ENCODE measurements at regions not wholly inside any gene's neighbourhood (a gene's known extent, or its start where the extent isn't known, plus 50 kb on each side); places are given as distances from the start of the nearest gene placed in this dataset.

DNA sequence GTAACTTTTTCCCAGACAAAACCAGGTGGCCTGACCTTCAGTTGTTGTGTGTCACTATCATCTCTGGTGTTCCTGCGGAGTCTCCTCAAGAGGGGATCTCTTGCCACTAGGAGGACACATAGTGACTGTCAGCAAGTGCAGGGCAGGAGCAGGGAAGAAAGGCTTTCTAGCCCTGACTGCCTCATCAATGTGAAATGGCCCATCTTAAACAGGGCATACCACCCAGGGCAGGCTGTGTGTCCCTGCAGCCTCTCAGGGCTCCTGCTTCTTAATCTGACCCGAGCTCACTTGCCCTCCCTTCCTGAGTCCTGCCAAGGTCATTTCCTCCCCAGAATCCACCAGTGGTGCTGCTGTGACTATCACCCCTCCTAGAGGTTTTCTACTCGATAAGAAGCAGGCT, 57.4 kb upstream of the SIMC1 start:
- ATAC-seq = no peak
- TF ChIP-seq, protein P1, sequence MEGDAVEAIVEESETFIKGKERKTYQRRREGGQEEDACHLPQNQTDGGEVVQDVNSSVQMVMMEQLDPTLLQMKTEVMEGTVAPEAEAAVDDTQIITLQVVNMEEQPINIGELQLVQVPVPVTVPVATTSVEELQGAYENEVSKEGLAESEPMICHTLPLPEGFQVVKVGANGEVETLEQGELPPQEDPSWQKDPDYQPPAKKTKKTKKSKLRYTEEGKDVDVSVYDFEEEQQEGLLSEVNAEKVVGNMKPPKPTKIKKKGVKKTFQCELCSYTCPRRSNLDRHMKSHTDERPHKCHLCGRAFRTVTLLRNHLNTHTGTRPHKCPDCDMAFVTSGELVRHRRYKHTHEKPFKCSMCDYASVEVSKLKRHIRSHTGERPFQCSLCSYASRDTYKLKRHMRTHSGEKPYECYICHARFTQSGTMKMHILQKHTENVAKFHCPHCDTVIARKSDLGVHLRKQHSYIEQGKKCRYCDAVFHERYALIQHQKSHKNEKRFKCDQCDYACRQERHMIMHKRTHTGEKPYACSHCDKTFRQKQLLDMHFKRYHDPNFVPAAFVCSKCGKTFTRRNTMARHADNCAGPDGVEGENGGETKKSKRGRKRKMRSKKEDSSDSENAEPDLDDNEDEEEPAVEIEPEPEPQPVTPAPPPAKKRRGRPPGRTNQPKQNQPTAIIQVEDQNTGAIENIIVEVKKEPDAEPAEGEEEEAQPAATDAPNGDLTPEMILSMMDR (IDR thresholded peaks at IDR 0.05) = no peak

DNA sequence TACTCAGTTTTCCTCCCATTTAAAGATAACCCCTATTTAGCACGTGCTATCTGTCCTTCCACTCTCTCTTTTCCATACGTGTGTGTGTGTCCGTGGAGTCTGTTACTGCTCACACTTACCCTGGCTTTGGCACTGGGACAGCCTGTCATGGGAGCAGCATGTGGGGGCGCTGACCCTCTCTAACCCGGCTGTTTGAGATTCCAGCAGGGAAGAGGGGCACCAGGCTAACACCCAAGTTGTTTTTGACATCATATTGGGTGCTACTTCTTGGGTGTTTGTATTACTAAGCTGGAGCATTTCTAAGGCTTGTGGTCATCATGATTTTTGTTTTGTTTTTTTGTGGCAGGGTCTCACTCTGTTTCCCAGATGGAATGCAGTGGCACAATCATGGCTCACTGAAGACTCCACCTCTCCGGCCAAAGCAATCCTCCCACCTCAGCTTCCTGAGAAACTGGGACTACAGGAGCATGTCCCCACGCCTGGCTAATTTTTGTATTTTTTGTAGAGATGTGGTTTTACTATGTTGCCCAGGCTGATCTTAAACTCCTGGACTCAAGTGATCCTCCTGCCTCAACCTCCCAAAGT, 56.9 kb upstream of the SIMC1 start:
- Histone ChIP-seq H3K4me1 (ENCODE audit: low read depth) (no peaks in the 10 kb centered on the region), H3K9me3 (no peaks in the 10 kb centered on the region), H3K36me3 (ENCODE audit: low read depth) (no peaks in the 10 kb centered on the region), H3K4me3 (no peak overlapping the region)
- DNase-seq (no peak), ATAC-seq (no peak)
- intact Hi-C loops (cut with DNase I, micrococcal nuclease) = no loop called here
- TF ChIP-seq, protein P1 (IDR thresholded peaks at IDR 0.05) = no peak

More for the DNA sequence above, 57.4 kb upstream of the SIMC1 start:
- Histone ChIP-seq H3K9me3 (no peaks in the 10 kb centered on the region), H3K4me1 (ENCODE audit: low read depth) (no peaks in the 10 kb centered on the region), H3K4me3 (no peak overlapping the region), H3K36me3 (ENCODE audit: low read depth) (no peaks in the 10 kb centered on the region)
- no peak for DNase-seq
- intact Hi-C loops (cut with DNase I, micrococcal nuclease) = no loop called here

DNA sequence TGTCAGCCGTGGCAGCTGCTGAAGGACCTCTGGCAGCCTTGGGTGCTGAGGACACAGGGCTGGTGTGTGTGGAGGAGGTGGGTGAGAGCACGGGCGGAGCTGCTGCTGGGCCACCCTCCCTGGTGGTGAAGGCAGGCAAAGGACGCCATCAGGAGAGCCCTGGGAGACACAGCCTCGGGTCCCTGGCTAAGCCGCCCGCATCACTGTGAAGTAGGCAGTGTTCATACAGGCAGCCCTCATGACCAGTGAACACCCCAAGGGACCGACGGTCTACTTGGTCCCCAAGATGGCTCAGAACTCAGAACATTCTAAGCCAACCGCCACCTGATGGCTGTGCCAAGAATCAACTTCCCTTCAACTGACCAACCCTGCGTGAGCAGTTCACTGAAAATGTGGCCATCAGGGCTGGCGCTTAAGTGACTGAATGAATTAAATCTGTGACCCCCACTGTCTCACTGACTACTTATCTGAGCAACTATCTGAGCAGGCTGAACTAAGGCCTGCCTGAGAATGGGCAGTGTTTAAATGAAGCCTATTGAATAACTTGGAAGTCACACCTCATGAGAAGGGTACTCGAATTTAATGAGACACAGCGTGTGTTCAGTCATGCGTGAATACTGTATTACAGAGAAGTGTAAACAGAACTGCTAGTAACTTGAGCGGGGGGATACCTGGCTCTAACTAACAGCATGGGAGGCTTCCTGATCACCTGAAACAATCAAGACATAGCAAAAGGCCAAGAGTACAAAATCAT, 54.7 kb upstream of the SIMC1 start:
- TF ChIP-seq, protein P1 (IDR thresholded peaks at IDR 0.05) = no peak
- no peaks in the 10 kb centered on the region for H3K36me3 ChIP-seq (ENCODE audit: low read depth)
- no peak overlapping the region for H3K4me3 ChIP-seq

DNA sequence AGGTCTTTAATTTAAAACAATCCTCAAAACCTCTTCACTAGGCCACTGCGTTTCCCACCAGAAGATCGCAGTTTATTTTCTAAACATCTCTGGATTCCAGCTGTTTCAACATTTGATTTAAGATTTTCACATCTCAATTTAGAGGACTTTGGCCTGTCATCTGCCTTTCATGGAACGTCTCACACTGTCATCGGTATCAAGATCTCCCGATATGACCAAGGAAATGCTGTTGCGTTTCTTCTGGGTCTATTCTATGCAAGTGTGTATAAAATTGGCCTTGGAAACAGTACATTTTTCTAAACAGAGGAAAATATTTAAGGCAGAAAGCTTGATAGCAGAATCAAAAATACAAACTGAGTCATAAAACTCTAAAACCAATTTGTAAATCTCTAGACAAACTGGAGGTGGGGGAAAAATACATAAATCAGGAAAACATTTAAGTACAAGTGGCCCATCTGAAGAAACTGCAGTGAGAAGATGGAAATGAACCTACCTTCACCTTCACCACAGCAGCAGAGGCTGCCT, 53.6 kb upstream of the SIMC1 start:
- no peak for ATAC-seq
- TF ChIP-seq, protein P1 (IDR thresholded peaks at IDR 0.05) = no peak
- Histone ChIP-seq H3K9me3 (no peaks in the 10 kb centered on the region), H3K36me3 (ENCODE audit: low read depth) (no peaks in the 10 kb centered on the region), H3K4me3 (no peak overlapping the region), H3K4me1 (ENCODE audit: low read depth) (no peaks in the 10 kb centered on the region)
- DNase-seq = no peak
- intact Hi-C loops (cut with DNase I, micrococcal nuclease) = no loop called here

More for the DNA sequence above, 54.7 kb upstream of the SIMC1 start:
- DNase-seq = no peak
- Histone ChIP-seq H3K9me3 (no peaks in the 10 kb centered on the region), H3K4me1 (ENCODE audit: low read depth) (no peaks in the 10 kb centered on the region)
- ATAC-seq = no peak
- intact Hi-C loops (cut with DNase I, micrococcal nuclease) = no loop called here

DNA sequence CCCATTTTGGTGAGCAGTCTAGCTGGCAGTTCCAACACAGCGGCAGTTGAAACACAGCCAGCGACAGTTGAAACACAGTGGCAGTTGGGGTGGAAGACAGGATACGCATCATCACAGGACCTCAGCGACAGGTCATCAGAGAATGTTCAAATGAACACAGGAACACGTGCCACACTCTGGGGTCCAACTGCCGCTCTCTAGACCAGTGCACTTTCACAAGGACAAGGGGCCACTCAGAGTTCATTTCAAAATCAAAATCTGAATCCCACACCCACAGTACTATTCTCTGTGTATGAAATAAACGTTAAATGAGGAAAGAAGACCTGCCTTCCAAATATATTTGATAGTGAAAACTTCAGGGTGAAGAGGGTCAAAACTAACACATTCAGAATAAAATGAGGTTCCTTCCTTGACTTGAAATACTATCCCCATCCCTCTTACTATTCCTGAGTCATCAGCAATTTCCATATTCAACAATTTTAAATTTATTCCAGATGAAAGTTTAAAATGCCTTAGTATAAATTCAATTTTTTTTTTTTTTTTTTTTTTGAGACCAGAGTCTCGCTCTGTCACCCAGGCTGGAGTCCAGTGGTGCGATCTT, 53.0 kb upstream of the SIMC1 start:
- DNase-seq = no peak
- Histone ChIP-seq H3K4me1 (ENCODE audit: low read depth) (no peaks in the 10 kb centered on the region), H3K36me3 (ENCODE audit: low read depth) (no peaks in the 10 kb centered on the region), H3K9me3 (no peaks in the 10 kb centered on the region), H3K4me3 (no peak overlapping the region)
- intact Hi-C loops (cut with DNase I, micrococcal nuclease) = no loop called here
- TF ChIP-seq, protein P1 (IDR thresholded peaks at IDR 0.05) = no peak
- ATAC-seq = no peak
